HG02852 (cell line): ENCODE measurements at regions not wholly inside any gene's neighbourhood (a gene's known extent, or its start where the extent isn't known, plus 50 kb on each side); places are given as distances from the start of the nearest gene placed in this dataset.

ENCODE experiments used
- ATAC-seq: cut with Tn5 transposase; IDR thresholded peaks from one replicate; pipeline ENCODE4 v1.9.1; 2021; ENCODE audit warnings: mild to moderate bottlenecking, moderate library complexity; ENCODE audit not compliant: unreplicated experiment

DNA sequence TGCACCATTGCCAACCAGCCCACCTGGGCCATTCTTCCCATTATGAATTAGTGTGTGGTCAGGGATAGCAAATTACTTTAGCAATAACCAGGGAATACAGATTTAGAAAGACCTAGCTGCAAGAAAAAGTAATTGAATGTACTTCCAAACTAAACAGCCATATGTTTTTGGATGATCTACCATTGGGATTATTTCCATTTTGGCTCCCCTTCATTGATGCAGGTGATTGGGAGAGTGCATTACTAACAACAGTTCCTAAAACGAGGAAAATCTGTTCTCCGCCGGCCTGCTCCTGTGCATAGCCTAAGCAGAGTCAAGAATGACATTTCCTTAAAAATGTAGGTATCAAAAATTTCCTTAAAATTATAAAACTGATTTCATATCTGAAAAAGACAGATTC, 58.5 kb downstream of the MAIP1 start:
- ATAC-seq = no peak

DNA sequence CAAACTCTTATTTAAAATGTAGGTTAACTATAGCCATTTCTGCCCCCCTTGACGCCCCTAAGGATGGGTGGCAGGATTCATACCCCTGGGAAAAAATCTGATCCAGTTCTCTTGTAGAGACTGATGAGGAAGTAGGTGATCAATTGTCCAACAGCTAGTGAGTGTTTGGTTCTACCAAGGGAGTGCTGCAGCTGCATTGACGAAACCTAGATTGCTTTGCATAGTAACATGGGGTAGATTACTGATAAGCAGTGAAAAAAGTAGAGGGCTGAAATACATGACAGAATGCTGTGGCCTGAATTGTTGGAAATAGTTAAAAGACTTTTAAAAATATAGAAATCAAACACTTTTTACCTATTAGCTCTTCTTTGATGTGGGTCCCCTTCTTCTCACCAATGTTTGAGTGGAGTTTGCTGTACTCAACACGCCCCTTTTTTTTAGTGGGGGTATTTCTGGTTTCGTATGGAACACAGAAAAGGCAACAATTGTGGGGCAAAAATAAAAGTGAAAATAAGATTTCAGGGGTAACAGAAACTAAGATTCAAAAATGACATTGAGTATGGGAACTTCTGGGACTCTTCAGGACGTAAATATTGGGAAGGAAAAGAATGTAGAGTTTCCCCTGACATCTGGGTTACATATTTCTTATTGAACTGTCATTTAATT, 66.2 kb downstream of the MAIP1 start:
- peak; percentile 73 for ATAC-seq

DNA sequence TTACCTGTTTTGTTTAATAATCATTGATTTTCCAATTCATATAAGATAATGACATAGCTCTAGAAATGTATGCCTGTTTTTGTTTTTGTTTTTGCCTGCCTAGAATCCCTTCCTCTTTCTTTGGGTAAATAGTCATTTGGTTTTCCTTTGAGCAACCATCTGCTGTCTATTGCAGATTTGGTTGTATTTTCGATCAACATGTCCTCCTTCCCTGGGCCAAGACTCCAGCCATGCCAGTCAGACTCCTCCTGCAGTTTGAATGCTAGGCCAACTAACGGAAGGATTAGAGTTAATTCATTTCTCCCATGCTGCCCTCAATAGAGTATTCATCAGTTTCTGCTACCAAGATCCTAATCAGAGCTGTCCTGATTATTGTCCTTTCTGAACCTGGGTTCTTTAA, 67.1 kb downstream of the MAIP1 start:
- ATAC-seq = no peak

DNA sequence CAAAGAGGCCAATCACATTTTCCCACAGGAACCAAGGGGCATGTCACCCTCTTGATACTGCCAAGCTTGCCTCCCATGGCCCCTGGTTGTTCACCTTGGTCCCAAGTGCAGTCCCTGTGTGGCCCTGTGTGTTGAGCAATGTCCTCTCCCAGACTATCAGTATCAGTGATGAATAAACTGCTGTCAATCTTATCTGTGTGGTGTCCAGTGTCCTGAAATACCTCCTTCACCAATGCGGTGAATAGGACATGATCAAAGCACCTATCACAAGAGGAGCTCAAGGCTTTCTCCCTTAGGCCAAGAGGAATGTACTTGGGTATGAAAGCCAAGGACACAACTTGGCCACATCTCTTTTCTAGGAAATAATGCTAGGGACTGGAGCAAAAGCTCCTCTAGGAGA, 68.2 kb downstream of the MAIP1 start:
- no peak for ATAC-seq

DNA sequence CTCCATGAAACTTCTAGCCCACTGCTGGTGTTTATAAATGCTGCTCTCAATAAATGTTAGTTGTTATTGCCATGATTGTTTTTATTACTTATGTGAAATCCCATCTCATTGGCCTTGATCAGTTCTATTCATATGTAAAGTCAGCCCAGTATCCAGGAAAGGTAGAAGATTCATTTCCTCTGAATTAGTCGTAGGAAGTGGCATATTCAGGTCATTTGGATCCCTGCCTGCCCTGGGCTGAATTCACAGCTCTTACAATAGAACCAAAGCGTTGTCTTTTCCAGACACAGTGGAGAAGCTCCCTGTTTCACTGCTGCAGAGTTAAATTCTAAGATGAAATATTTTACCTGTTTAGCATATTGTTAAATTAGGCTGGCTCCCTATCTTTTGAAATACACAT, 70.3 kb downstream of the MAIP1 start:
- no peak for ATAC-seq

DNA sequence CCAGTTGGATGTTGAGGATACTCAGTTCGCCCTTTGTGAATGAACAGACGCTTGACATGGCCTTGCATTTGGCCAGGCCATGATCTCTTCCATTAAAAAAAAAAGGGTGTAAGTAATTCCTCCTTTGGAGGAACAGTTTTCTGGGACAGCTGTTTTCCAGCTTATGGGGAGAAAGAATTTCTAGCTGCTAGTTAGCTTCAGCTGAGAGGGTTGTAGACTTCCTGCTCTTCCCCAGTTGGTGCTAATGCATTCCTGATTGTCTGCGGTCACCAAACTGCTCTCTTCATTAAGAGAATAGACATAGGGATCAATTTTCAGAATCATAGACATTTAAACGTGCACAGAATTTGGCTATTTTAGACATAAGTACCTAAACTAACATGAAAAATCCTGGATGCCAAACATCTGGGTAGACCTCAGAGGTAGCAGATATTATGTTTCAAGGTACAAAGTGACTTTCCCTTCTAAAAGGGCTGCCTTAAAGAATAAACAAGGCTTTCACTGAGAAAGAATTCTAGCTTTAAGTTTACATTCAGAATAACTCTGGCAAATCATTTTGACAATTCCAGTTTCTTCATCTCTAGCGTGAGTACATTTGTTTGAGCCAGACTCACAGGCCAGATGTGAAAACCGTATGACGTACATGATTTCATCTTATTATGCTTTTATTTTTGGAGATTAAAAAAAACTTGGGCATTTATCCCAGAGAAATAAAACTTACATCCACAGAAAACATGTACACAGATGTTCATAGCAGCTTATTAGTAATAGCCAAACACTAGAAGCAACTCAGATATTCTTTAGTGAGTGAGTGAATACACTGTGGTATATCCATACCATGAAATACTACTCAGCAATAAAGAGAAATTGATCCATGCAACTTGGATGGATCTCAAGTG, 71.2 kb downstream of the MAIP1 start:
- ATAC-seq = no peak

DNA sequence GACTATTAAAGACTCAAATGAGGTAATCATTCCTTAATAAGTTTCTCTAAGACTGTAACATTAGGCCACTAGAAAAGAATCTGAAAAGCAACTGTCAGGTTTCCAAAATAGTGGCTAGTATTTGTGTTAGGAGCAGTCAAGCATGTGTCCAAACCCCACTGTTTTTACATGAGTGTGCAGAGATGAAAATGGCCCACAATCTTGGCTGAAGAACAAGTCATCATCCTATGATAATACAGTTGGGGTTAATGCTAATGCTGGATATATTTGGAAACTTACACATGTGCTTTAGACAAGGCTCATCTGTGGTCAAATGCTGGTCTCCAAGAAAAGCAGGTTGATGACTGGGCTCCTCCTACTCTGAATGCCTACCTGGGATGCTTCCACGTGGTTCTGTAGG, 73.6 kb downstream of the MAIP1 start:
- ATAC-seq = no peak

DNA sequence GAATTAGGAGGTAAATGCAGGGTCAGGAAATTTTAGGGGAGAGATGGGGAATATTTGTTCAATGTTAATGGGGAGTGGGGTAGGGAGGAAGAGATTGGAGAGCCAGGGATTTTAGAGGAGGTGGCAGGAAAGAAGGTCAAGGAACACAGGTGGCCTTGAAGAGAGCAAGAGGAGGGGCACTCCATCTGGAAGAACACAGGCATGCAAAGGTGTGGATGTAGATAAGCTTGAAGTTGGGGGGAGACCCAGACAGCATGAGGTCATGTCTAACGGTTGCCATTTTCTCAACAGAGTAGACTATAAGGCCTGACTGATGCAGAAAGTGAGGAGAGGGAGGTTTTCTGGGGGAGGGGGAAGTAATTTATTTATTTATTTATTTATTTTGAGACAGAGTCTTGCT, 77.5 kb downstream of the MAIP1 start:
- no peak for ATAC-seq

DNA sequence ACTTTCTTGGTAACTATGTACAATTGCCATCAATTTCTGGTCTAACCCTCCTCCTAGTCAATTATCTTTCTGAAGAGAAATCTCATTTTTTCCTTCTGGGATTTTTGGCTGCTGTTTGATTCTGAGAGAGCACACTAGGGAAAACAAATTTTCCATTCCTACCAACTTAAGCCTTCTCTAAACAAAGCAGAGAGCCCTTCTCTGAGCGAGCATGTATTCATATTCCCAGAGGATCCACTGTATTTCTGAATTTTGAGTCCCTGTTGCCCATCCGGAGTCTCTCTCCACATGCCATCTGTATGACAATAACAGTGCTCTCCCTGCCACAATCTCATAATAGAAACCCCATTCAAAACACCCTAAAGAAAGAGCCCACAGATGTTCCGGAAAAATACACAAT, 78.5 kb downstream of the MAIP1 start:
- no peak for ATAC-seq

DNA sequence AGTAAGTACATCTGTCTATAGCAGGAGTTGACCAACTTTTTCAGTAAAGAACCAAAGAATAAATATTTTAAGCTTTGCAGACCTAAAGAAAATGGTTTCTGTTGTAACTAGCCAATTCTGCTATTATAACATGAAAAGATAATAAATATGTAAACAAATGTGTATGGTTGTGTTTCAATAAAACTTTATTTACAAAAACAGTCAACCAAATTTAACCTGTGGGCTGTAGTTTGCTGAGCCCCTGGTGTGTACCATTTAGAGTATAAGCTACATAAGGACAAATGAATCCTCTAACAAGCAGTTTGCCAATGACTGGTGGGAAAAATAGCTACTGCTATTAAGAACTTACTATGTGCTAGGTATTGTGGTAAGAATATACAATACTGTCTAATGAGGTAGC, 79.4 kb downstream of the MAIP1 start:
- ATAC-seq = no peak

DNA sequence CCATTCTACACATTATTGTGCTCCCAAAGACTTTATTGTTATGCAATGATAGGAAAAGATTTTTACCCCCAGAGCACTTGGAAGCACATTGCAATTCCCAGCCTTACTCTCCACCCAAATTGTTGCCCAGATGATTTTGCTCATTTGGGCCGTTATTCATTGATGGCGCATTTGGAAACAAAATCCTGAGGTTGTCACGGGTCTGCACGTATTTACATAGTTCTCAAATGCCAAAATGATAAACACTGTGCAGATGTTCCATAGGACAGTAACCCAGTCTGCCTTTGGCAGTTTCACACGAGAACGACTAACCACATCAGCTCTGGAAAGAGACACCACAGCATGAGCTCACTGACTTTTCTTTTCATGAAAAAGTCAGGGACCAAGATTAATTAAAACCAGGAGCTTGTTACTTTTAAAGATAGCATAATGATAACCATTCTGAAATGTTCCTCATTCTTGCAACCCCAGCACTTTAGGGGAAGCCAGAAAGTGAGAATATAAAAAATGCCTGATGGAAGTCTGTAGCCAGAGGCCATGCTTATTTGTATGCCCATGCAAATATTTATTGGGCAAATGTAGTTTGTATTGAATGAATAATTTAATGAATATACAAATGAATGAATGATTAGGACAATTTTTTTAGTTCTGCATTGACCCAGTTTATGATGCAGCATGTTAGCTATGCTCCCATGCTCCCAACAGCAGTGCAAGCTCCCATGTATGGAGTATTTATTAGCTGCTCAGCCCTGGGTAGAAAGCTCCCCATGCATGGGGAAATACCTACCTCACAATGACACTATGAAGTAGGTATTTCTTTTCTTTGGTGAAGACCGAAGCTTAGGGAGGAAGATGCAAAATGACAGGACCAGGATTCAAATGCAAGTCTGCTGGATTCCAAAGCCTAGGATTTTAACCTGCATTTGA, 84.6 kb downstream of the MAIP1 start:
- no peak for ATAC-seq

DNA sequence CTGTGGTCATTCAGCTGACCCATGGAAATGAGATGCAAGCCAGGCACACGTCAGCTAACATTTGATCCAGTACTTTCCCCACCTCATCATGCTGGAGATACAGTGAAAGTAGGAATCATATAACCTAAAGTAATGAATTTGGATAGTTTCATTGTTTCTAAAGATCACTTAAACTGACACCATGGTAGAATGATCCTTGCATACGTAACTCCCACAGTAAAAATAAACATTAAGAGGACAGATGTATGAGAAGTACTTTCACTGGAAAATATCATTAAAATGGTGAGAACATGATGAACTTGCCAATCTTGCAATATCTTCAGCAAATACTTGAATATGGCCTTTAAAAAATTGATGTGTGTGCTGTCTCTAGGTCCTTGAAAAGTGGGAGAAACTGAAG, 85.4 kb downstream of the MAIP1 start:
- ATAC-seq = no peak

DNA sequence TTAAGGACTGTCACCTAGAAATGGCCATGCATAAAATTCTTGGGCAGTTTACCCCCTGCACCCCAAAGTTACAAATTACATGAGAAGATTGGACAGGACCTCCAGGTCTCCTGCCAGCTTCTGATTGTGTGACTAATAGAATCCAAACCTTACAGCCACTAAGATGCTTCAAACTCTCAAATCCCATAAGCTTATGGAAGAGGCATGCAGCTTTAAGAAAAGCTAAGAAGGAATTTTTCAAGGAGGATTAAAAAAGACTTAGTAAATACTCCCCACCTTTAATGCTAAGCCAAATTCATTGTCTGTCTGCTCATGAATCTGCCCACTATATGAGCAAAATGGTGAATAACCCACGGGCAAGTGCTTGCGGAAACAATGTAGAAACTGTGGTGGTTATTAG, 86.3 kb downstream of the MAIP1 start:
- ATAC-seq = no peak

DNA sequence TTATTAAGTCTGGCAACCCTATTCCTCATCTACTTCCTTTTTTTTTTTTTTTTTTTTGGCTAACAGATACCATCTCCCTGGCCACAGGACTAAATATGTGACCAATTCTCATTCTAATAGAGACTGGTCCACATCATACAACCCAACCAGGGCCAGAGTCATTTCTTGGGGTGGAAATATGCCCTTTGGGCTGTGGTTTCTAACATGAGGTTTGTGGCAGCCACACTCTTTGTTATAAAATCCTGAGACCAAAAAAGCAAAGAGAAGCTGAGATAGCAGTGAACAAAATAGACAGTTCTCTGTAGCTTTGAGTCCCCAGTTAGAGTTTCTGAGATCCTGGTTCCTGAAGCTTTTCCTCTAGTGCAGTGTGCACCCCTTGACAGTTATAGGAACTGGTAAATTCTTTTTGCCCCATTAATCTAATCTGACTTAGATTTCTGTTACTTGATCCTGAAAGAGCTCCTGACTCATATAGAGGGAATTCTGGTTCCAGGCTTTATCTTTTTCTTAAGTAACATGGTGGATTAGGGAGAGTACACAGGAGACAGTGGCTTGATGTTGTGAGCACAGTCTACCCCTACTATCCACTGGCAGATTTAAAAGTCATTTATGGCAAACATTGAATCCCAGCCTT, 86.8 kb downstream of the MAIP1 start:
- no peak for ATAC-seq

DNA sequence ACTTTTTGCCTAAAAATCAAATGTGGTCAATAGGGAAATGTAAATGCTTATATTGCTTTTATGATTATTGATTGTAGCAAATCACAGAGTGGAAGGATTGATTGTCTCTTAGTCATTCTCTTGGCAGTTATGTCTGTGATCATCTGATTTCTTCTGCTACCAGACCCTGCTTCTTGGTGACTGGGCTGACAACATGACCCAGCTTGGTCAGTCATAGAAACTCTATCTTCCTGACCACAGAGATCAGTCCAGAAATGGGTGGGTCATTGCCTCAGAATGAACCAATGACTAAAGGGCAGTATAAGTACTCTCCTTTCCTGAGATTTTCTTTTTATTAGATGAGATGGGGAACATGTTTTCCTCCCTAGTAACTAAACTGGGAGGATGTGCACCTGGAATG, 87.6 kb downstream of the MAIP1 start:
- ATAC-seq = no peak

DNA sequence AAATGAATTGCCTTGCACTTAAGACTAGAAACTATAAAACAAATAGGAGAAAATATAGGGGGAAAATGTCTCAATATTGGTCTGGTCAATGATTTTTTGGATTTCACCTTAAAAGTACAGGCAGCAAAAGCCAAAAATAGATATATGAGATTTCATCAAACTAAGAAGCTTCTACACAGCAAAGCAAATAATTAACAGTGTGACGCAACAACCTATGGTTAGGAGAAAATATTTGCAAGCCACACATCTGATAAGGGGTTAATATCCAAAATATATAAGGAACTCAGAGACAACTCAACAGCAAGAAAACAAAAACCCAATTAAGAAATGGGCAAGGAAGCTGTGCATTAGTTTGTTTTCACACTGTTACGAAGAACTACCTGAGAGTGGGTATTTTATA, 89.1 kb downstream of the MAIP1 start:
- no peak for ATAC-seq

DNA sequence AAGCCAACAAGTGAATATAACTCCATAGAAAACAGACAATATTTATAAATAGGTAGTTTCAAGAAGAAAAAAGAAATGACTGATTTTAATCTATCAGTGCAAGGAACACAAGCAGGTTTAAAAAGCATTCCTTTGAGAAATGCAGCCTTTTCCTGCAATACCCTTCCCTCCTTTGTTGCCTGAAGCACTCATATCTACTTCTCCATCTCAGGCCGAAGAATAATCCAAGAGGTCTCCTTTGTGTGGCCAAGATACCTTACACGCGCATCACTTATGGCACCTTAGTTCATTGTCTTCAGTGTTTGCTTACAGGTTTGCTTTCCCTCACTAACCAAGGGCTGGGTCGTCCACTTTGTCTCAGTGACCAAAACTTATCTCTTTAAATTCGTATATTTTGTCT, 93.0 kb downstream of the MAIP1 start:
- ATAC-seq = no peak

DNA sequence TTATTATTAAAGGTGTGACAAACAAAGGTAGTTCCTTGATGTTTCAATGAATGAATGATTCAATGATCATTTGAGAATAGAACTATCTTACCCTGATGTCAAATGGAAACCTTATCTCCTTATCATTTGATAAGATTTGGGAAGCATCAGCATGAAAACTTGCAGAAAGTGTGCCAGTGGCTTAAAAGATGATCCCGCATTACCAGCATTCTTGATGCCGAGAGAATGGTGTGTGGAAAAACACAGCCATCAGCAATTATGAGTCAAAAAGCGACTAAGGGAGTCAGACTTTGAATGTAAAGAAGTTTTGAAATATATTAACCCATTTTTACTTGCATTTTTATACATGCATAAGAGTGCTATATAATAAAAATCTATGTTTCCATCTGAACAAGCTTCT, 93.7 kb downstream of the MAIP1 start:
- ATAC-seq = no peak

DNA sequence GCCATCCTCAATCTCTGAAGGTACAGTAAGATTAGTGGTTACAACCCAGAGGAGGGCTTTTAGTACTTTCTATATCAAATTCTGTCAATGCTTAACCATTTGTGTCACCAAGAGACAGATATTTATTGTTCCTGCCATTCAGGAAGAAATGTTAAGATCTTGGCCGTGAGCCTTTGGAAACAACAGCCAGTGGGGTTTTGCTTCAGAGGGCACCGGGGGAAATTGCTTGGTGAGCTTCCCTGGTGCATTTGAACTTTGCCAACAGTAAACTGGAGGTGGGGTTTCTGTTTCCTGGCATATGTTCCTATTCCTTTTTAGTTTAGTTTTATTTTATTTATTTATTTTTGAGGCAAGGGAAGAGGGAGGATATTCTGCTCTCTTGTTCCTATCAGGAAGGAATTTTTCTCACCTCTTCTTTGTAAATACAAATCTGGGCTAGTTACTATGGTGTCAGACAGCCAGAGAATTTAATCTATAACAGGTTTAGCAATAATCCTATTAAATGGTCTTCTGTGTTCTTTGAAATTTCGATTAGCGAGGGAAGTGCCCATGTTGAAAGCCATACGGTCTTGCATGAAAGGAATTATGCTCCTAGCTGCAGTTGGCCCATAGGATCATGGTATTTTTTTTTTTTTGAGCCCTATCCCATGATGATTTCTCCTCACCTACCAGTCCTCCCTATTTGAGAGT, 95.7 kb downstream of the MAIP1 start:
- ATAC-seq = no peak

DNA sequence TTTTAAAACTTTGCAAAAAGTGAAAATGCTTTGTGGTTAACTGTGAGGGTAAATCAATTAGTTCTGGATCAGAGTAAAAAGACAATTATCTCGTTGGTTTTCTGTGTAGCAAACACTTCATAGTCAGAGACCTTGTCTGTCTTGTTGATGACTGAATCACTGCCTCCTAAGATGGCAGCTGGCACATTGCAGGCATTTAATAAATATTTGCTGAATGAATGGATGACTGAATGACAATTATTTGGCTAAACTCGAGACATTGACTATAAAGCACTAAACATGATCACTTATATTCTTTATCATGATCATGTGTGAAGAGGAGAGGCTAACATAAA, 96.2 kb downstream of the MAIP1 start:
- ATAC-seq = no peak

DNA sequence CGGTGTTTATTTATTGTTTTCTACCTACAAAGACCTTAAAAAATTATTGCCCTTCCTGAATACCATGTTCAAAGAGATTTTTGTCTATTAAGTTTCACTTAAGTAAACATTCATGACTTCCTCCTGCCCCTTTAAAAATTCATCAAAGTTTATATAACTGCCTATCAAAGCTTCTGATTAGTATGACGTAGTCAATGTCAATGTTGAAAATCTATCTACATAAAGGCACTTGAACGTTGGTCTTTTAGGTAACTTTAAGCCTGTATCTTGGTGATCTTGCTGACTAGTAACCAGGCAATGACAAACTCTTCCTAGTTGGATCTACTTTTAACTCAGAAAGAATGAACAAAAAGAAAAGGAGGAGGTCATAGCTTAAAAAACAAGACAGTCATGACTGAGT, 97.2 kb downstream of the MAIP1 start:
- ATAC-seq = no peak
